GM12878 (cell line): ENCODE measurements at regions not wholly inside any gene's neighbourhood (a gene's known extent, or its start where the extent isn't known, plus 50 kb on each side); places are given as distances from the start of the nearest gene placed in this dataset.
A peak's percentile ranks its signal among the peaks of the same experiment; 100 is the strongest.
"Not testable (repeated sequence)": the region's sequence is repeated elsewhere in the genome, so short reads cannot be mapped to it uniquely, and the experiment has no call there.

Experiments used
- ATAC-seq: fragments of 200-7000 bp; cut with Tn5 transposase; 3 replicates; pipeline ENCODE4 v1.9.1; 2020; ENCODE audit warnings: mild to moderate bottlenecking, moderate library complexity
- BruUV-seq: library from RNA; stranded (reverse); fragments of 400-500 nt; replicated peaks from 2 replicates; lab custom pipeline; 2021; lab: Mats Ljungman, UMichigan
- CTCF ChIA-PET: fragments of 300-600 bp; sonication (Branson Sonifier 250); formaldehyde crosslinking; extraction: SDS; loops from one replicate; lab custom pipeline; 2021; ENCODE audit warnings: inconsistent platforms; lab: Yijun Ruan, JAX
- POLR2A ChIA-PET: fragments of 350-600 bp; formaldehyde crosslinking; extraction: SDS; loops from one replicate; lab custom pipeline; 2021; ENCODE audit warnings: inconsistent platforms; lab: Charles Lee
- RAD21 ChIA-PET: fragments of 300-600 bp; sonication (Branson Sonifier 250); formaldehyde crosslinking; loops from one replicate; lab custom pipeline; 2023; ENCODE audit warnings: antibody characterized with exemption; ENCODE audit not compliant: unreplicated experiment; lab: Charles Lee
- SMC1A ChIA-PET: fragments of 300-600 bp; sonication (Branson Sonifier 250); formaldehyde crosslinking; loops from one replicate; lab custom pipeline; 2023; ENCODE audit not compliant: unreplicated experiment, uncharacterized antibody; lab: Charles Lee
- DNase-seq: peaks from one replicate; pipeline ENCODE4 v3.0.0-alpha.2; 2011; ENCODE audit warnings: low read depth, low spot score
- FAIRE-seq: peaks from 3 replicates; lab custom pipeline; 2011; peaks lifted over from hg19 to GRCh38; lab: Jason Lieb, UNC
- H2AFZ ChIP-seq: 2 replicates; pipeline ENCODE4 v1.6.0; 2011; ENCODE audit warnings: low read depth, low read length, control low read depth; ENCODE audit not compliant: control insufficient read depth
- H3K27ac ChIP-seq: 2 replicates; pipeline ENCODE4 v1.5.1; 2011; ENCODE audit warnings: control low read depth; ENCODE audit not compliant: control insufficient read depth, insufficient read depth
- H3K27me3 ChIP-seq, 2 experiments: replicated peaks in 1 of 2; 2 replicates each; pipeline versions ENCODE4 v1.6.0 to v1.6.1; 2011; ENCODE audit warnings: low read length in 1 of 2; ENCODE audit not compliant: control insufficient read depth in 2 of 2, insufficient read depth in 2 of 2
- H3K36me3 ChIP-seq, 2 experiments: 2 replicates each; pipeline ENCODE4 v1.5.1; 2011; ENCODE audit warnings: low read length in 1 of 2; ENCODE audit not compliant: control insufficient read depth in 2 of 2, insufficient read depth in 2 of 2
- H3K4me1 ChIP-seq: 2 replicates; pipeline ENCODE4 v1.6.1; 2011; ENCODE audit warnings: mild to moderate bottlenecking, low read length, moderate library complexity, mixed read lengths; ENCODE audit not compliant: control insufficient read depth, insufficient read depth
- H3K4me2 ChIP-seq: 2 replicates; pipeline ENCODE4 v1.6.0; 2011; ENCODE audit warnings: control low read depth; ENCODE audit not compliant: control insufficient read depth, insufficient read depth
- H3K4me3 ChIP-seq: fragments of 200-600 bp; sonication (generic); 2 replicates; pipeline ENCODE4 v1.5.1; 2016
- H3K79me2 ChIP-seq: 2 replicates; pipeline ENCODE4 v1.6.0; 2011; ENCODE audit warnings: low read length; ENCODE audit not compliant: control insufficient read depth, insufficient read depth
- H3K9ac ChIP-seq: 2 replicates; pipeline ENCODE4 v1.8.0; 2011; ENCODE audit warnings: low read length, control low read depth, mixed read lengths; ENCODE audit not compliant: control insufficient read depth, insufficient read depth
- H3K9me3 ChIP-seq: replicated peaks from 3 replicates; pipeline ENCODE4 v1.5.1; 2011; ENCODE audit warnings: mild to moderate bottlenecking, low read length; ENCODE audit not compliant: control insufficient read depth, insufficient read depth
- H4K20me1 ChIP-seq: 2 replicates; pipeline ENCODE4 v1.6.0; 2011; ENCODE audit not compliant: control insufficient read depth, insufficient read depth
- CHD2 ChIP-seq: IDR thresholded peaks from 2 replicates; pipeline ENCODE4 v1.6.1; 2011; ENCODE audit warnings: low read depth, low read length, improper control_type of control experiment, borderline replicate concordance
- PAX5 ChIP-seq: IDR thresholded peaks from 2 replicates; pipeline ENCODE4 v1.6.1; 2011; ENCODE audit warnings: low read depth, low read length, borderline replicate concordance
- SMAD1 ChIP-seq: fragments of 450-650 bp; IDR thresholded peaks from 2 replicates; pipeline ENCODE4 v1.6.1; 2018; ENCODE audit warnings: mild to moderate bottlenecking, low read depth; ENCODE audit not compliant: partially characterized antibody
- WGBS: methylation state at CpG from one replicate; pipeline ENCODE4 v1.1.6; 2016; ENCODE audit warnings: low lambda C conversion rate; ENCODE audit not compliant: insufficient replicate concordance, insufficient coverage; ENCODE audit errors: missing lambda C conversion rate; 5-methylcytosine and 5-hydroxymethylcytosine counted together
- in situ Hi-C: fragments of 300-500 bp; cut with MboI; formaldehyde crosslinking; loops from 9 replicates; pipeline ENCODE4 v1.14.3; 2018; ENCODE audit warnings: mixed read lengths
- intact Hi-C: fragments of 100-400 bp; cut with micrococcal nuclease; formaldehyde crosslinking; loops from one replicate; pipeline ENCODE4 v1.14.2; 2022; ENCODE audit not compliant: unreplicated experiment

DNA sequence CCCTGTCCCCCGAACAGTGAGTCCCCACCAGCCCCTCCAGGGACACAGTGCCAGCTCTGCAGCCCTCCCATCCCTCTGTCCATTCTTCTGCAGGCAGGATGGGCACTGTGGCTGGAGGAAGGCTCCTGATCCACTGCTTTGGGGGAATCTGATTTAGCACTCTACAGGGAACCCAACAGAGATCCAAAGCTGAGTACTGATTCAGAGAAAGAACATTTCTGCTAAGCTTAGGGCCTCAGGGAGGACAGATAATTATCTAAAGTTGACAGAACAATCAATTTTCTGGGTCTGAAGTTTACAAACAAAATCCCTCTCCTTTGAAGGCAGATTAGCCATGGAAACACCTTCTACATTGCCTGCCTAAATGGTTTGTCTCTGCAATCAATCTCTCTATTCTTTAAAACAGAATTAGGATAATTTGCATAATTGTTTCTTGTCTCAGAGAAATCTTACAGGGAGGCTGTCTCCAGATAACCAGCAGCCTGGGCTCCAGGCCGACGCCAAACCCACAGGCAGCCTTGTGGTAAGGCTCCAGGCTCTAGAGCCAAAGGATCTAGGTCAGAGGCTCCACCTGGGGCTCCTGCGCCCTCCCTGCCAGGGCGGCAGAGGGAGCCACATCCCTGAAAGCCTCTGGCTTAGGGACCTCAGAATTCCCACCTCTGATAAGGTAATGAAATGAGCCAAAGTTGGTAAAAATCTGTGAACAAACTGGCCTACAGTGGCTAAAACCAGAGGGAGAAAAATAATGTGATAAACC lies 152.2 kb upstream of the FAM20C start:
- CTCF ChIA-PET, POLR2A ChIA-PET, FAIRE-seq, H4K20me1 ChIP-seq, H3K4me2 ChIP-seq, DNase-seq, H3K79me2 ChIP-seq, H3K27me3 ChIP-seq, H3K9ac ChIP-seq, ATAC-seq, in situ Hi-C loops, H3K27ac ChIP-seq, H2AFZ ChIP-seq, SMC1A ChIA-PET, H3K9me3 ChIP-seq, H3K4me3 ChIP-seq, H3K4me1 ChIP-seq, BruUV-seq, H3K36me3 ChIP-seq, intact Hi-C loops: not testable (repeated sequence)
- RAD21 ChIA-PET, result interaction anchor here (1.0 kb wide), 1 partner anchor 18 kb away, joined by 3 read pairs; no protein-coding TSS in a partner anchor
- 56% methylated on average over 4 of the region's 5 CpGs for WGBS

DNA sequence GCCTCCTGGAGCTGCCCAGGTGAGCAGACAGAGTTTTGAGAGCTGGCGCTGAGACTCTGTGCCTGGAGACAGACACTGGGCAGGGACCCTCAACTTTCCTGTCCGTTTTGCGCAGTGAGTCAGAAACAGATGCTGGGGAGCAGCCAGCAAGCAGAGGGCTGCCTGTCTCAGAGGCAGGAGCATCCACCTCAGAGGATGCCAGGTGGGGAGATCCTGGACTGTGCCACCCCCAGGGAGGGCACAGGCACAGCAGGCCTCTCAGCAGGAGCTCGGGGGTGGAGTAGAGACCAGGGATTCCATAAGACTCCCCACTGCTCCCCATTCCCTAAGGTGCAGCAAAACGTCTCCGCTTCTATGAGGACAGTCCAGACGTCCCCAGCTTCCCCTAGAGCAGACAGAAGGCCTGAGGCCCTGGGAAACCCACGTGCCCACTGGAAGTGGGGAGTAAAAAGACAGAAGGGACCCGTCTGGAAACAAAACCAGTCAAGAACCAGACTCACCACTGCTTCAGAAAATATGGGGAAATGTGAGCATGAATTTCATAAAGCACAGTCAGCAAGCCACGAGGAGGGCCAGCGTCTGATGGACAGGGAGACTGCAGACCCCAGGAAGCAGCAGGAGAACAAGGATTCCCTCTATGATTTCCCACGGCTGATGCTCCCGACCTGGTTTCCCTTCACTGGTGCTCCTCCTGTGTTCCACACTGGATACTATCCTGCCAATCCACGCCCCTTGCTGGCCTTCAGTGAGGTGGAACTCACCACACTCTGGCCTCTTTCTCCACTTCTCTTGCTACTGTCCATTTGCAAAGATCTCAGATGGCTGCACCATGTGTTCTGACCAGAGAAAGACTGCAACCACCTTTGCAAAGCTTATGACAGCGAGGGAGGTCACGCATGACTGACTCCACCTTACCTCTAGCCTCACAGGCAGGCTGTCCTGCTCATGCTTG lies 151.3 kb upstream of the FAM20C start:
- no TSS peak for BruUV-seq
- no peaks in the 10 kb centered on the region for H3K27me3 ChIP-seq
- H3K27ac ChIP-seq, result no peak overlapping the region
- POLR2A ChIA-PET, result no interaction called here
- H3K4me1 ChIP-seq, result no peaks in the 10 kb centered on the region
- H3K4me2 ChIP-seq, result no peak overlapping the region
- no peaks in the 10 kb centered on the region for H4K20me1 ChIP-seq
- no peaks in the 10 kb centered on the region for H3K36me3 ChIP-seq
- no peak overlapping the region for H2AFZ ChIP-seq
- in situ Hi-C loops, result no loop called here
- no peaks in the 10 kb centered on the region for H3K79me2 ChIP-seq
- intact Hi-C loops, result no loop called here
- SMC1A ChIA-PET, result no interaction called here
- DNase-seq, result no peak
- H3K9me3 ChIP-seq, result no peaks in the 10 kb centered on the region
- TF ChIP-seq SMAD1, result no peak
- TF ChIP-seq CHD2, result no peak
- peak; percentile 94 for TF ChIP-seq PAX5
- TF ChIP-seq, all 136 proteins: peak for 1
- no peak overlapping the region for H3K9ac ChIP-seq
- ChIA-PET CTCF (no interaction called here), RAD21 (interaction anchor here (1.0 kb wide), 1 partner anchor 17 kb away, joined by 3 read pairs; no protein-coding TSS in a partner anchor)
- H3K4me3 ChIP-seq, result no peak overlapping the region
- FAIRE-seq (no peak), ATAC-seq (no peak)
- WGBS, result 24% methylated on average over 16 of the region's 16 CpGs
